ENCODE measurements at regions not wholly inside any gene's neighbourhood (a gene's known extent, or its start where the extent isn't known, plus 50 kb on each side); places are given as distances from the start of the nearest gene placed in this dataset.

GRCh38 chr12:125696054-125696453 is 630.8 kb downstream of the AACS start:
- TF ChIP-seq CTCF (IDR thresholded peaks at IDR 0.05; ENCODE audit: low read depth, low read length) = no peak
- TF ChIP-seq POLR2A (IDR thresholded peaks at IDR 0.05; ENCODE audit: extremely low read depth, insufficient read length) = no peak
- no peak for TF ChIP-seq MYC (IDR thresholded peaks at IDR 0.05; ENCODE audit: low read depth, low read length)
